Spleen (tissue), 7 donors: ENCODE measurements at regions not wholly inside any gene's neighbourhood (a gene's known extent, or its start where the extent isn't known, plus 50 kb on each side); places are given as distances from the start of the nearest gene placed in this dataset.

Experiments
- CTCF ChIP-seq, 11 experiments: fragments of 200-600 bp in 7 of 11; fragments of 450-650 bp in 4 of 11; sonication (generic) in 4 of 11; IDR thresholded peaks in 8 of 11; conservative IDR thresholded peaks in 3 of 11; 1 replicate in 7 of 11; 2 replicates in 4 of 11; pipeline versions ENCODE4 v1.4.0 to v1.8.0; 2016 to 2021; ENCODE audit warnings: antibody characterized with exemption in 11 of 11, inconsistent platforms in 4 of 11, mild to moderate bottlenecking in 1 of 11
- POLR2A ChIP-seq, 3 donors: fragments of 450-650 bp; IDR thresholded peaks; one replicate each; pipeline ENCODE4 v1.5.1; 2017; ENCODE audit warnings: antibody characterized with exemption in 3 of 3, mild to moderate bottlenecking in 1 of 3
- POLR2AphosphoS5 ChIP-seq, 3 donors: sonication (generic); formaldehyde crosslinking; IDR thresholded peaks; one replicate each; pipeline ENCODE4 v1.5.1; 2017; ENCODE audit warnings: antibody characterized with exemption in 3 of 3
- donor health status: DM: no; HTN: no; CAD: no; lungs with moderate emphysema.
- donor health status: DM: no; HTN: no; CAD: no.
- donor health status: DM: no; HTN: no; CAD: no.

- TF ChIP-seq POLR2A (IDR thresholded peaks at IDR 0.05) (no peak), CTCF (IDR thresholded peaks at IDR 0.05 in 8 of 11, conservative IDR thresholded peaks at IDR 0.05 in 3 of 11) (no peak), POLR2AphosphoS5 (IDR thresholded peaks at IDR 0.05) (no peak)
Observed at GRCh38 chr13:73177017-73177416, 118.2 kb downstream of the KLF5 start.
